CD4-positive, alpha-beta T cell treated with Interferon gamma for 1 hour (primary cell): ENCODE measurements at regions not wholly inside any gene's neighbourhood (a gene's known extent, or its start where the extent isn't known, plus 50 kb on each side); places are given as distances from the start of the nearest gene placed in this dataset.
"Not testable (repeated sequence)": the region's sequence is repeated elsewhere in the genome, so short reads cannot be mapped to it uniquely, and the experiment has no call there.

Experiments used
- DNase-seq: peaks from one replicate; pipeline ENCODE4 v3.0.0-alpha.2; 2020

GRCh38 chr18:21928925-21929324 lies 188.3 kb downstream of the MIB1 start:
- DNase-seq: no peak

DNA sequence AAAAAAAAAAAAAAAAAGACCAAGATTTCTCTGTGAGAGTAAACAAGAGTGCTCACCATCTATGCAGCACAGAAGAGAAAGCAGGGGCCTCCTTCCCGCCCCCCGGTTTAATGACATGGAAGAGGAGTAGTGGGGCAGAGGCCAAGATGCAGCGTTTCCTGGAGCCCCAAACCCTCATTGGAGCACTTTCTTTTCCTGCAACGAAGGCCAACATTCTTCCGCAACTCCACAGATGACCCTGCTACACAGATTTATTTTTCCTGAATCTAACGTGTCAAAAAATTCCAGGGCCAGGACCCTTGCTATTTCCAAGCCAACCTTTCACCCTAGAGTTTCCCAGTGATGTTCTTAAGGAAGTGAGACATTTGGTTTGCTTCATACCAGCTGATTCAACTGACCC lies 189.6 kb downstream of the MIB1 start:
- no peak for DNase-seq

DNA sequence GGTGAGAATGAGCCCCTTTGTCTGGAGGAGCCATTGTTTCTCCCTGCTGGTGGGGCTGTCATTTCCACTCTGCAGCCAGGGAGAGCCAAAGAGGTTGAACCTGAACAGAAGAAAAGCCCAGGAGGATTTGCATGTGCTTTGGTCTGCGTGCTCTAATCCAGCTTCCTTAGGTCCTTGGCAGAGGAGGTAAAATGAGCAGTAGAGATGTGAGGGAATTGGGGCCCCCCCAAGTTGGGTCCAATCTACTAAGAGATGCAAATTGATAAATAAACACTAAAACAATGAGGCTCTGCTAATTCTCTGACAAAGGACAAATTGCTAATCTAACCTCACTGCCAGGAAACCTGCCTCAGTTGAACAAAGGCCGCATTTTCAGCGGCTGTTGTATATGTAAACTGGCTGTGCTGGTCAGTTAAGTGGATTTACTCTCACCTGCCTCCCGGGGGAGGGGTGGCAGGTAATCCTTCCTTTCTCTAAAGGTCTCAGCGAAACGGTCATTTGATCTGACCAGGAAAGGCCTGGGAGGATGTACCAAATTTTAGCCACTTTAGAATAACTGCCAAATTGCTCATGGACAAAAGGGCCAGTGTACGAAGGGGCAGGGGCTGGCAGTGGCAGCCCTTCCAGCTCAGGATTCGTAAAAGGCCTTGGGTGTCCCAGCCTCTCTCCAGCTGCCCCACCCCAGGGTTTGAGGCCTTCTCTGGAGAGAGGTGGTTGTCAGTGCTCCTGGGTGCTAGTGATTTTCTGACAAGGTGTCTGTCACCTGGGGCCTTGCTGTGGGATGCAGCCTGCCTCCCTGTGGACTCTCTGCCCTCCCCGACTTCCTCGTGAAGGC lies 193.6 kb downstream of the MIB1 start:
- DNase-seq: no peak

GRCh38 chr18:21934766-21935015 lies 194.1 kb downstream of the MIB1 start:
- DNase-seq: no peak

DNA sequence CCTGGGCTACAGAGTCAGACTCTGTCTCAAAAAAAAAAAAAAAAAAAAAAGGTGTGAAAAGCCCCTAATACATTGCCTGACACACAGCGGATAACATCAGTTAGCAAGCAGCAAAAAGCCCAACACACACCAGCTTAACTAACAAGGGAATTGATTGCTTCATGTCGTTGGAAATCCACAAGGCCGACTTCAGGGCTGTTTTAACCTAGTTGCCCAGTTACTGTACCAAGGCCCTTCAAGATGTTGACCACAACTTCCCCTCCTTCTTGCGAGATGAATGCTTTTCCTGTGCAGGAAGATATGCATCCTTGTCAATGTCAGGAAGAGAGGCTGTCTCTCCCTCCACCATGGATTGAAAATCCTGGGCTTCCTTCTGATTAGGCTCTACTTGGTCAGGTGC lies 202.9 kb downstream of the MIB1 start:
- no peak for DNase-seq

- no peak for DNase-seq
These were observed 208.9 kb downstream of the MIB1 start for GRCh38 chr18:21949326-21950015.

DNA sequence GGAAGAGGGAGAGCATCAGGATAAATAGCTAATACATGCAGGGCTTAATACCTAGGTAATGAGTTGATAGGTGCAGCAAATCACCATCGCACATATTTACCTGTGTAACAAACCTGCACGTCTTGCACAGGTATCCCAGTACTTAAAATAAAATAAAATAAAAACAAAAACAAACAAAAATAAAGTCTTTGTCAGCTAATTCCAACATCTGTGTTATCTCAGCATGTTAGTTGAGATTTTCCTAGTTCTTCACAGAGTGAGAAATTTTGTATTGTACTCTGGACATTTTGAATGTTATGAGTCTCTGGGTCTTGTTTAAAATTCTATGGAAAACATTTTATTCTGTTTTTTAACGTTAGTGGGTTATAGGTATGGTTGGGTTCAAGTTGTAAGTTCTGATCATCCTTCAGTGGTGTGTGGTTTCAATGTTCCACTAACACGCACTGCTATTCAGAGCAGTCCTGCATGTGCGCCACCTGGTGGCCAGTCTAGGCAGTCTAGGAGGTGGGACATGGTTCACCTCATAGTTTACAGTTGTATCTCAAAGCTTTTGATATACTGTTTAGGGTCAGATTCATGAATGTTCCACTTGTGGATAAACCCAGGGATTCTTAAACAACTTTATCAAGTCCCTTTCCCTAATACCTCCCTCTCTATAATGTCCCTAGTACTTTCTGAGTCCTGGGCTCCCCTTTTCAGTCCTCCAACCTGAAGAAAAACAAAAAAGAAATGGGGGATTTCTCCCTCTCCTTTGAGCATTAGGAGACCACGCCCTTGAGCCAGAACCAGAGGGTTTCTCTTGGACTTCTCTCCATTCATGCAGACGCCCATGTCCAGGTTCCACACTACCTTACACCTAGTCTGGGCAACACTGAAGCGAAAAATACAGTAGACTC lies 213.4 kb upstream of the GATA6 start:
- DNase-seq: peak; percentile 58

DNA sequence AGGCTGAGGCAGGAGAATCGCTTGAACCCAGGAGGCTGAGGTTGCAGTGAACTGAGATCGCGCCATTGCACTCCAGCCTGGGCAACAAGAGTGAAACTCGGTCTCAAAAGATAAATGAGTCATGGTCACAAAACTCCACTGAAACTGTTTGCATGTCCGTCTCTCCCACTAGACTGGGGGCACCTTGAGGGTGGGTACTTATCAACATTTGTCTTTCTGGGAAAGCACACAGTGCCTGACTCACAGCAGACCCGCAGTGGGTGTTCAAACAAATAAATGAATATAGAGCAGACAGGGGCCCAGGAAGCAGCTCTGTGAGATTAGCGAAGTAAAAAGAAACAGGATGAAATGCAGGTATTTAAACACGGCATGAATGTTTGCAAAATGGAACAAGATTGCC lies 211.1 kb upstream of the GATA6 start:
- DNase-seq: no peak

GRCh38 chr18:21958707-21959450 lies 210.5 kb upstream of the GATA6 start:
- DNase-seq: no peak

GRCh38 chr18:21960189-21960588 lies 209.2 kb upstream of the GATA6 start:
- no peak for DNase-seq

GRCh38 chr18:21963336-21963735 lies 206.1 kb upstream of the GATA6 start:
- DNase-seq: no peak

DNA sequence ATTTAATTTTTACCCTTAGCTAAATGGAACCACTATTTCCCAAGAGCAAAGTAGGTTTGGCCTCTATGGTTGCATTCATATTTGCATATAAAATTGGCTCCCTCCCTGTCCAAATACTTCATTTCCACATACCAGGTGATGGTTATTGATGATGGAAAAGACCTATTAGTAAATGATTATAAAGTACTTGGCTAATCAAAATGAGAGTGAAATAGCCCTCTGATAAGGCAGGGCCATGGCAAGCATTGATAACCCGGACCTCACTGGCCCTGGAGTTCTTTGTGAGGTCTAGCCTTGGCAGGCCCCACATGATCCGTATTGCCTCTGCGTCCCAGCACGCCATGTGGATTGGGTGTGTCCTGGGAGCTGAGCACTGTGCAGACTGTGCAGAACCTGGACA lies 201.1 kb upstream of the GATA6 start:
- no peak for DNase-seq

DNA sequence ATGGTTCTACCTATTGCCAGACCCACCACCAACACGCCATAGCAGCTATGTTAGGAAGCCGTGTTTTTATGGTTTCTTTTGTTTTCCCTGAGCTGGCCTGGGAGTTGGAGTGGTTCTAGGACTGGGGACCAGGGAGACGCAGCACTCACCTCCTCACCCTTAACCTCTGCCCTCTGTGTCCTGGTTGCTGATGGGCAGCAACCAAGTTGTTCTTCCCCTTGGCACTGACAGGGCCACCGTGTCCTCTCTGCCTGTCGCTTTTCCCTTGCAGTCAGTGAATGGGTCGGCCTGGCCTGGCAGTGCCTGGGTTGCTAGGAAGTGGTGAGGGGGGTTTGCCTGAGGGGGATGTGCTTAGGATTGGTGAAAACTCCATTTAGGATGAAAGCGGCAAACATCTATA lies 197.1 kb upstream of the GATA6 start:
- no peak for DNase-seq

DNA sequence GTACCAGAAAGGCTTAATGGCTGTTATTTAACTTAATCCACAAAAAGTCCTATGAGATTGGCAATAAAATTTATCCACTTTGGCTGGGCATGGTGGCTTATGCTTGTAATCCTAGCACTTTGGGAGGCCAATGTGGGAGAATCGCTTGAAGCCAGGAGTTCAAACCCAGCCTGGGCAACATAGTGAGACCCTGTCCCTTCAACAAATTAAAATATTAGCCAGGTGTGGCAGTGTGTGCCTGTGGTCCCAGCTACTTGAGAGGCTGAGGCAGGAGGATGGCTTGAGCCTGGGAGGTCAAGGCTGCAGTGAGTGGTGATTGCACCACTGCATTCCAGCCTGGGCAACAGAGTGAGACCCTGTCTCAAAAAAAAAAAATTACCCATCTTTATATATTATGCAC lies 193.4 kb upstream of the GATA6 start:
- not testable (repeated sequence) for DNase-seq

- DNase-seq: no peak
These were observed 190.7 kb upstream of the GATA6 start for GRCh38 chr18:21978546-21979170.

GRCh38 chr18:21979171-21979560 lies 190.2 kb upstream of the GATA6 start:
- no peak for DNase-seq

- no peak for DNase-seq
These were observed 189.6 kb upstream of the GATA6 start for GRCh38 chr18:21979759-21980158.

- no peak for DNase-seq
These were observed 188.6 kb upstream of the GATA6 start for GRCh38 chr18:21980744-21981143.

GRCh38 chr18:21981489-21981888 lies 187.9 kb upstream of the GATA6 start:
- DNase-seq: not testable (repeated sequence)

DNA sequence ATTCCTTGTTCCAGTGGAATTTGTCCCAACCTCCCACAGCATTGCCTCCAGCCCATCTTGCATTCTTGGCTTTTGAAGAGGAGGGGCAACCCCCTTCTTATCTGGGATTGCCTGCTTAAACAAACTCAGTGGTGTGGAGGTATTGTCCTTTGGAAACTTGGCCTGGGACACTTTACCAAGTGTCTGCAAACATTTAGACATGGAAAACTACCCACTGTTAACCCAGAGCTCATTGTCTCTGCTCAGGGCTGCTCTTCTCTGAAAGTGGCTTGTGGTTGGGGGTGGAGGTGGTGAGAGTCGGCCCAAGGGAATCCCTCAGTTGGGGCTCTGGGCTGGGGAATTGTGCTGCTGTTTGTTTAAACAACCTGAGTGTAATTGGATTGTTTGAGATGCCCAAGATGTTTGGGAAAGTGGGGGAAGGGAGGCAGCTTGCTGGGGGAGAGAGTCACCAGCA lies 178.3 kb upstream of the GATA6 start:
- no peak for DNase-seq

DNA sequence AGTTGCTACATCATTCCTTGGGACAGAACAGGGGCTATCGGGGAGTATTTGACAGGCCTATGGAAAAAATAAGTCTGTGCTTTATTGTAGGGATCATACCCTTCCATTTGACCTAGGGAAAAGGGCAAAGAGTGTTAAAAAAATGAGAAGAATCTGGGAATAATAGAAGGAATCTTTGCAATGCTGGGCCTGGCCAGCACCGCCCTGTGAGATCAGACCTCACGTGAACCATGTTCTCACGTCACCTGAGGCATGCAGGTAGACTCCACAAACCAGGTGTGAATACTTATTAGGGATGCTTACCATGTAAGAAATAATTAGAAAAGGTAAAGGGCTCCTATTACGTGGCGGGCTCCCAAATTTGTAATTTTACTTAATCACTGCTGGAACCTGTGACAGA lies 177.5 kb upstream of the GATA6 start:
- no peak for DNase-seq

GRCh38 chr18:21996351-21996826 lies 173.0 kb upstream of the GATA6 start:
- DNase-seq: no peak
